CD1c-positive myeloid dendritic cell (primary cell): ENCODE measurements at regions not wholly inside any gene's neighbourhood (a gene's known extent, or its start where the extent isn't known, plus 50 kb on each side); places are given as distances from the start of the nearest gene placed in this dataset.
A peak's percentile ranks its signal among the peaks of the same experiment; 100 is the strongest.
"Not testable (repeated sequence)": the region's sequence is repeated elsewhere in the genome, so short reads cannot be mapped to it uniquely, and the experiment has no call there.

ENCODE experiments used
- DNase-seq: peaks from one replicate; pipeline ENCODE4 v3.0.0-alpha.2; 2016; ENCODE audit errors: extremely low spot score

DNA sequence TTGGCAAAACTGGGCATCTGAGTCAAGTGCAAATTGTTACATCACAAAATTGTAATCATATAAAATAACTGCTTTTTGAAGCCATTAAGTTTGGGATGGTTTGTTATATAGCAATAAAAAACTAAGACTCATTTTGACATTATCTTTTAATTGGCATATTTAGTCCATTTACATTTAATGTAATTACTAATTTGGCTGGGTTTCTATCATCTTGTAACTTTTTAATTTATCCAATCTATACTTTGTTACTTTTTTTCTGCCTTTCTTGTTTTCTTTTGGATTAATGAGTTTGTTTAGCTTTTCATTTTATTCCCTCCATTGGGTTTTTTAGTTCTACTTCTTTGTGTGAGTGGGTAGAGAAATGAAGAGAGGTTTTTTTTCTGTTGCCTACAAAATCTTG is 76.3 kb downstream of the DRAM2 start:
- DNase-seq: no peak

DNA sequence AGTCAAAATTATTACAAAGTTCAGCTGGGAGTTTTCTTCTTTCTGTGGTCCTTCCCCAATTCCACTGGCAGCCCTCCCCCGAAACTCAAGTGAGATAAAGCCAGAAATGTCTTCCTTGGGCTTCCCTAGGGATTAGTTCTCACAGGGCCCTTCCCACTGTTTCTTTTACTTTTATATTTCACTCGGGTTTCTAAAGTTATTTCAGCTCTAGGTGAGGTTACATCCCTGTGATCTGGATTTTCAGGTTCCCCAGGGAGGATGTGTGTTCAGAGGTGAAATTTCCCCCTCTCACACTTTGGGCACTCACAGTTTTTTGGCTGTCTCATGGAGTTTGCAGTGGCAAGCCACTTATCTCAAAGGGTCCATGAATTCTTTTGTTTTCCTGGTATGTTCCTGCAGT is 77.3 kb downstream of the DRAM2 start:
- no peak for DNase-seq

DNA sequence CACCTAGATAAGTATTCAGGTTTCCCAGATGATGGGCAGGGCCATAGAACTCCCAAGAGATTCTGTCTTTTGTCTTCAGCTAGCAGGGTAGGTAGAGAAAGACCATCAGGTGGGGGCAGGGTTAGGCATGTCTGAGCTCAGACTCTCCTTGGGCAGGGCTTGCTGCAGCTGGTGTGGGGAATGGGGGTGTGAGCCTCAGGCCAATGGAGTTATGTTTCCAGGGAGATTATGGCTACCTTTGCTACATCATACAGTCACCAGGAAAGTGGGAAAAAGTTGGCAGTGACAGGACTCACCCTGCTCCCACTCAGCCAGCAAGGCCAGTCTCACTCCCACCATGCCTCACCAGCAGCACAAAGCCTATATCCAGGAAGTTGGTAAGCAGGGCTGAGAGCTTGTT is 77.8 kb downstream of the DRAM2 start:
- DNase-seq: no peak

GRCh38 chr1:111054656-111055055 is 85.2 kb downstream of the DRAM2 start:
- DNase-seq: no peak

- no peak for DNase-seq
These were observed 87.6 kb downstream of the DRAM2 start for GRCh38 chr1:111052246-111052645.

DNA sequence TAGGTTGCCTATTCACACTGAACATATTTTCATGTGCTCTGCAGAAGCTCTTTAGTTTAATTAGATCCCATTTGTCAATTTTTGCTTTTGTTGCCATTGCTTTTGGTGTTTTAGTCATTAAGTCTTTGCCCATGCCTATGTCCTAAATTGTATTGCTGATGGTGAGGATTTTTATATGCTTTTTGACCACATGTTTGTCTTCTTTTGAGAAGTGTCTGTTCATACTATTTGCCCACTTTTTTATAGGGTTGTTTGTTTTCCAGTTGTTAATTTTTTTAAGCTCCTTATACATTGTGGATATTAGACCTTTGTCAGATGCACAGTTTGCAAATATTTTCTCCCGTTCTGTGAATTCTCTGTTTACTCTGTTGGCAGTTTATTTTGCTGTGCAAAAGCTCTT is 84.5 kb upstream of the LRIF1 start:
- DNase-seq: not testable (repeated sequence)

GRCh38 chr1:111045033-111045722 is 81.5 kb upstream of the LRIF1 start:
- no peak for DNase-seq

DNA sequence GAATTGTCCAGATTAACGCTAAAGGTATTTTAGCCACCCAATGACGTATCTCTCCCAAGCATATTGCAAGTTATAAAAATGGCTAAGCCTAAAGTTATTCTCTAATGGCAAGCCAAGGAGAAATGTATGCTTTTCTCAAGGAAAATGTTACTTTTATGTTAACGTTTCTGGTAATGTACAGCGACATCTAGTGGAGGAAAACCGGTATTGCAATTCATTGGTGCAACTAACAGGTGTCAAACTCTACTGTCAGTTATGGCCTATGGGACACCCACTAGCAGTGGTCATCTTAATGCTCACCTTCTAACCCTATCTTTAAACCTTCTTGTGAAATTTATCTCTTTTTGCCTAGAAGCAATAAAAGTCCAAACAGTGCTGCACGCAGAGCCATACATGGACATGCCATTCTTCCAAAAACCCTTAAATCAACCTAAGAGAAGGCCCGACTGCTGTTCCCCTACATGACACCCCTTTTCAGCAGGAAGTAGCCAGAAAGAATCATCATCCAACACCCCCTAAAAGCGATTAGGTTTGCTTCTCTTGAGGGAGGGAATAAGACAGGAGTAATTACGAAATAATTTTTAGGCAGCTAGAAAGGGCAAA is 68.7 kb upstream of the LRIF1 start:
- DNase-seq: peak; percentile 72

DNA sequence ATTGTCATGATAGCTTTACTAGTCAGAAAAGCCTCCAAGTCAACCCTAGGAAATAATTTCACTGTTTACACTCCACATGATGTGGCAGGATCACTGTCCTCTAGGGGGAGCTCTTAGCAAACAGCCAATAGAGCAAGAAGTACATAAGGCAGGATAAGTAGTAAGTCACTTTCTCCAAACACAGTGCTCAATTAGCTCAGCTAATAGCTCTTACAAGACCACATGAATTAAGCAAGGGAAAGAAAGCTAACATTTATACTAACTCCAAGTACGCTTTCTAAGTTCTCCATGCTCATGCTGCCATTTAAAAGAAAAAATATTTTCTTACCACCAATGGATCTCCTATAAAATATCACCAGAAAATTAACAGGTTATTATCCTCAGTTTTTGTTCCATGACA is 66.9 kb upstream of the LRIF1 start:
- DNase-seq: peak; percentile 70

GRCh38 chr1:111025109-111025508 is 61.4 kb upstream of the LRIF1 start:
- no peak for DNase-seq

DNA sequence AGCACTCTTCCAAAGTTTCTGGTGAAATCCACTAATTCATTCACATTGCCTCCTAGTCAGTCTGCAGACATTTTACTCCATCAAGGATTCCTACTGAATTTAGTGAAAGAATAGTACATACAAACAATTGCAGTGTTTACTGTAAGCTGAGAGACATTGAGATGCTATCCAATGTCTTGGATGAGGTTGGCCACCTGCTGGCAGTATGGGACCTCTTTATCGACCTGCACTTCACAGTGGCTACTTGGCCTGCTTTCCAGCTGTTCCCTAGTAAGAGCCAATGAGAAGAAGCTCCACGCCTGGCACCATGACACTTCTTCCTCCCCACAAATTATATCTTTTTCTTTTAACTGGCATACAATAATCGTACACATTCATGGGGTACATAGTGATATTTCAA is 51.5 kb upstream of the LRIF1 start:
- no peak for DNase-seq
